22Rv1 (cell line): ENCODE measurements at regions not wholly inside any gene's neighbourhood (a gene's known extent, or its start where the extent isn't known, plus 50 kb on each side); places are given as distances from the start of the nearest gene placed in this dataset.

Experiments
- H3K27ac ChIP-seq: fragments of 450-650 bp; 2 replicates; pipeline ENCODE4 v1.5.1; 2017
- CTCF ChIP-seq: fragments of 450-650 bp; IDR thresholded peaks from 2 replicates; pipeline ENCODE4 v1.5.1; 2017; ENCODE audit warnings: mild to moderate bottlenecking
- ZFX ChIP-seq: fragments of 450-650 bp; IDR thresholded peaks from 2 replicates; pipeline ENCODE4 v1.6.1; 2017; ENCODE audit warnings: antibody characterized with exemption, borderline replicate concordance

GRCh38 chr20:50308513-50309279 is 118.1 kb downstream of the CEBPB start:
- TF ChIP-seq ZFX (no peak), CTCF (no peak)
- H3K27ac ChIP-seq, result no peak overlapping the region

GRCh38 chr20:50309280-50309763 is 118.7 kb downstream of the CEBPB start:
- H3K27ac ChIP-seq, result no peak overlapping the region
- no peak for TF ChIP-seq CTCF
- no peak for TF ChIP-seq ZFX

GRCh38 chr20:50309764-50310672 is 119.4 kb downstream of the CEBPB start:
- H3K27ac ChIP-seq, result no peak overlapping the region
- TF ChIP-seq ZFX, result no peak
- TF ChIP-seq CTCF, result no peak

GRCh38 chr20:50310673-50311051 is 120.0 kb downstream of the CEBPB start:
- no peak for TF ChIP-seq ZFX
- no peak for TF ChIP-seq CTCF
- H3K27ac ChIP-seq, result no peak overlapping the region

- no peak overlapping the region for H3K27ac ChIP-seq
- no peak for TF ChIP-seq ZFX
- no peak for TF ChIP-seq CTCF
Measured at GRCh38 chr20:50311308-50312001, 120.8 kb downstream of the CEBPB start.

- H3K27ac ChIP-seq, result no peak overlapping the region
- TF ChIP-seq ZFX (no peak), CTCF (no peak)
Measured at GRCh38 chr20:50312002-50312681, 121.5 kb downstream of the CEBPB start.
